ENCODE measurements at regions not wholly inside any gene's neighbourhood (a gene's known extent, or its start where the extent isn't known, plus 50 kb on each side); places are given as distances from the start of the nearest gene placed in this dataset.

- H3K9me3 ChIP-seq (ENCODE audit: control insufficient read depth in 1 of 2, insufficient read depth in 1 of 2, low read length in 2 of 2) = no peaks in the 10 kb centered on the region
- DNase-seq (no peak), ATAC-seq (ENCODE audit: poor library complexity) (no peak)
- Mint-ChIP-seq H3K36me3 (ENCODE audit: low read depth) (no peaks in the 10 kb centered on the region), H3K27me3 (no peaks in the 10 kb centered on the region), H3K27ac (no peak overlapping the region), H3K4me3 (no peak overlapping the region), H3K4me1 (ENCODE audit: low read depth) (no peaks in the 10 kb centered on the region), H3K9me3 (no peaks in the 10 kb centered on the region)
- H3K27me3 ChIP-seq (ENCODE audit: control insufficient read depth in 1 of 2, insufficient read depth in 2 of 2, low read length in 2 of 2) = no peaks in the 10 kb centered on the region
- no peaks in the 10 kb centered on the region for H3K4me1 ChIP-seq (ENCODE audit: insufficient read depth, low read length)
- no peak overlapping the region for H3K27ac ChIP-seq (ENCODE audit: low read depth in 1 of 2, low read length in 2 of 2)
- no peaks in the 10 kb centered on the region for H3K36me3 ChIP-seq (ENCODE audit: insufficient read depth, low read length)
- no peak overlapping the region for H3K4me3 ChIP-seq (ENCODE audit: low read length)
- TF ChIP-seq CTCF (IDR thresholded peaks at IDR 0.05) = no peak
- ChIA-PET CTCF (no interaction called here), POLR2A (no interaction called here)
- intact Hi-C loops (cut with DNase I, micrococcal nuclease) = no loop called here
Observed at GRCh38 chr2:76256458-76257088, 545.9 kb upstream of the GCFC2 start.

- intact Hi-C loops (cut with DNase I, micrococcal nuclease) = no loop called here
- no peak for ATAC-seq (ENCODE audit: poor library complexity)
- peaks cover 0 to 1% of the 10 kb centered on the region in 2 experiments for H3K9me3 ChIP-seq (ENCODE audit: control insufficient read depth in 1 of 2, insufficient read depth in 1 of 2, low read length in 2 of 2)
Observed at GRCh38 chr2:76252704-76253103, 542.0 kb upstream of the GCFC2 start.

GRCh38 chr2:76251342-76251741 lies 540.6 kb upstream of the GCFC2 start:
- POLR2A ChIA-PET = no interaction called here
- no peak for TF ChIP-seq CTCF (IDR thresholded peaks at IDR 0.05)
- no peaks in the 10 kb centered on the region for H3K36me3 ChIP-seq (ENCODE audit: insufficient read depth, low read length)
- Mint-ChIP-seq H3K4me1 (ENCODE audit: low read depth) (no peaks in the 10 kb centered on the region), H3K9me3 (peaks cover 6% of the 10 kb centered on the region), H3K27me3 (no peaks in the 10 kb centered on the region), H3K4me3 (no peak overlapping the region), H3K27ac (no peak overlapping the region), H3K36me3 (ENCODE audit: low read depth) (no peaks in the 10 kb centered on the region)
- H3K27me3 ChIP-seq (ENCODE audit: control insufficient read depth in 1 of 2, insufficient read depth in 2 of 2, low read length in 2 of 2) = no peaks in the 10 kb centered on the region
- intact Hi-C loops (cut with DNase I, micrococcal nuclease) = no loop called here
- CTCF ChIA-PET = no interaction called here
- no peak for ATAC-seq (ENCODE audit: poor library complexity)
- H3K4me1 ChIP-seq (ENCODE audit: insufficient read depth, low read length) = no peaks in the 10 kb centered on the region
- H3K9me3 ChIP-seq (ENCODE audit: control insufficient read depth in 1 of 2, insufficient read depth in 1 of 2, low read length in 2 of 2) = peaks cover 0 to 6% of the 10 kb centered on the region in 2 experiments
- DNase-seq = no peak
- H3K4me3 ChIP-seq (ENCODE audit: low read length) = no peak overlapping the region
- no peak overlapping the region for H3K27ac ChIP-seq (ENCODE audit: low read depth in 1 of 2, low read length in 2 of 2)

More at GRCh38 chr2:76252704-76253103, 542.0 kb upstream of the GCFC2 start:
- Mint-ChIP-seq H3K27me3 (no peaks in the 10 kb centered on the region), H3K9me3 (peaks cover 2% of the 10 kb centered on the region), H3K36me3 (ENCODE audit: low read depth) (no peaks in the 10 kb centered on the region), H3K27ac (no peak overlapping the region), H3K4me3 (no peak overlapping the region), H3K4me1 (ENCODE audit: low read depth) (no peaks in the 10 kb centered on the region)
- no peak for TF ChIP-seq CTCF (IDR thresholded peaks at IDR 0.05)
- Histone ChIP-seq H3K4me3 (ENCODE audit: low read length) (no peak overlapping the region), H3K4me1 (ENCODE audit: insufficient read depth, low read length) (no peaks in the 10 kb centered on the region), H3K27ac (ENCODE audit: low read depth in 1 of 2, low read length in 2 of 2) (no peak overlapping the region), H3K27me3 (ENCODE audit: control insufficient read depth in 1 of 2, insufficient read depth in 2 of 2, low read length in 2 of 2) (no peaks in the 10 kb centered on the region), H3K36me3 (ENCODE audit: insufficient read depth, low read length) (no peaks in the 10 kb centered on the region)
- DNase-seq = no peak
- ChIA-PET CTCF (no interaction called here), POLR2A (no interaction called here)
